ENCODE measurements at regions not wholly inside any gene's neighbourhood (a gene's known extent, or its start where the extent isn't known, plus 50 kb on each side); places are given as distances from the start of the nearest gene placed in this dataset.

DNA sequence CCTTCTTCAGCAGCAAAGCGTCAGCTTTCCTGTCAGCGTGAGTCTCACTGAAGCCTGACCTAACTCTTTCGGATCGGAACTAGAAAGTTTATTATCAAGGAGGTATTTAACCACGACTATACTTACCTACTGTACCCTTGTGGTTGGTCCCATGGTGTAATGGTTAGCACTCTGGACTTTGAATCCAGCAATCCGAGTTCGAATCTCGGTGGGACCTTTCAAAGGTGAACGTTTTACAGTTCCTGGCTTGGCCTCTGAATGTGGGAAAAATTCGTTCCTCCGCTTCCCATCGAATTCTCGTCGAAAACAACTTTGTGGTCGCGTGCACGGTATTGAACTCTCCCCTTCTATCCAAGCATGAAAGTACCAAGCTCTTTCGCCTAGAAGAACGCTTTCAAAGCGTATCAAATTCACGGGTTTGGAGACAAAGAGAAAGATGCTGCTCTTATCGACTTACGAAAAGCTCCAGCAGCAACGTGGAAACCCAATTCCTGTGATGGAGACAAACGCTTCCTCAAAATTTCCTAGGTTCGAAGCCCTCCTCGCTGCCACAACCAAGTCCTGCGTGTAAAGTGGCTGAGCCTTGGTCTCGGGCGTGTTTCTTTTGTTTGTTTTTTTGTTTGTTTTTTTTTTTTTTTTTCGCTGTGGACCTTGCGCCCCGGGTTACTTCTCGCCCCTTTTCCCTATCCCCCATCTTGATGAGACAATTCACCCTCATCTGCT is 63.7 kb downstream of the GPX5 start:
- DNase-seq (ENCODE audit: low read depth): peak; percentile 55
- no peak for TF ChIP-seq CTCF (IDR thresholded peaks at IDR 0.05; ENCODE audit: insufficient read depth, low read depth, low read length)
- H3K4me3 ChIP-seq (ENCODE audit: low read depth, low read length): peak overlapping the region; percentile 29
- ChIA-PET CTCF (interaction anchor here (1.1 to 1.3 kb wide), 2 partner anchors 17 to 20 kb away, joined by 3 to 5 read pairs; no protein-coding TSS in a partner anchor), POLR2A (interaction anchor here (0.6 kb wide), 1 partner anchor 127 kb away, joined by 5 read pairs; no protein-coding TSS in a partner anchor)
- no peaks in the 10 kb centered on the region for H3K27me3 ChIP-seq (ENCODE audit: control insufficient read depth, insufficient read depth, low read length)
- H3K36me3 ChIP-seq (ENCODE audit: control insufficient read depth, insufficient read depth, low read length): no peaks in the 10 kb centered on the region

DNA sequence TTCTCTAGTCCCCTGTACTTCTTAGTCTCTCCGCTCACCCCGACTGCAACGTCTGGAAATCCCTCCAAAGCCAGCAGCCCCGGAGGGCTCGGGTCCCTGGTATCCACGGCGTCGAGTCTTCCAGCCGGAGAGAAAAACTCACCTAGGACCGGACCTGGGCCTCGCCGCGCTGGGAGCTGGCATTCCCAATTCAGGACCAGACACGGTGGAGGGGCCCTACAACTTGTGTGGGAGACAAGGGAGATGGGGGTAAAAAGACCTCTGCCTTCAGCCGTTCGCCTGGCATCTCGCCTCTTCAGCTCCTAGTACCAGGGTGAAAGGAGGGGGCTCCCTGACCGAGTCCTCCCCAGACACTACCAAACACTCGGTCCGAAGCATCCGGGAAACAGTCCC is 64.3 kb downstream of the GPX5 start:
- DNase-seq (ENCODE audit: low read depth): no peak
- POLR2A ChIA-PET: no interaction called here
- CTCF ChIA-PET: interaction anchor here (1.1 to 1.3 kb wide), 2 partner anchors 17 to 19 kb away, joined by 3 to 5 read pairs; no protein-coding TSS in a partner anchor
- H3K27me3 ChIP-seq (ENCODE audit: control insufficient read depth, insufficient read depth, low read length): no peaks in the 10 kb centered on the region
- TF ChIP-seq CTCF (IDR thresholded peaks at IDR 0.05; ENCODE audit: insufficient read depth, low read depth, low read length): no peak
- H3K4me3 ChIP-seq (ENCODE audit: low read depth, low read length): peak overlapping the region; percentile 29
- no peaks in the 10 kb centered on the region for H3K36me3 ChIP-seq (ENCODE audit: control insufficient read depth, insufficient read depth, low read length)

DNA sequence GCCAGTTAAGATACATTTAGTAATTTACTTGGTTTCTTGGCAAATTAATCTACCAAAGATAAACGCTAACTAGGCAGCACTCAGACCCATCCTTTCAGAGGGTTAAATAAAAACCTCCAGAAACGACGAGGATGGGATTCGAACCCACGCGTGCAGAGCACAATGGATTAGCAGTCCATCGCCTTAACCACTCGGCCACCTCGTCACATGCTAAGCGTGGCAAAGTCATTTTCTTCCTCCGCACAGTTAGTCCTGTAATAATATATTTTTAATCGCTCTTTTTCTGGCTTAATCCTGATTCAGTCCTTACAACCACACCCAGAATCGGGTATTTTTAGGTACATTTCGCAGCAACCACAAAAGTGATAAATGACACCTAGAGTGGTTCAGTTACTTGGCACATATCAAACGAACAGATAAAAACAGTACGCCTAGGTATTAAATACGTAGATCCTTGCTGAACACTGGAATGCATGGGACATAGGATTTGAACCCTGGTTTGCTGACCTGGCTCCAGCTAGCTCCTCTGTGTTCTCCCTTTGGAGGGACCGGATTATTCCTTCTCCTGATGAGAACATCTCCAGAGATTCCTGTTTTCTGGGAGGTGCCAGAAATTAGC is 71.6 kb downstream of the GPX5 start:
- TF ChIP-seq CTCF (IDR thresholded peaks at IDR 0.05; ENCODE audit: insufficient read depth, low read depth, low read length): no peak
- no peaks in the 10 kb centered on the region for H3K36me3 ChIP-seq (ENCODE audit: control insufficient read depth, insufficient read depth, low read length)
- peak overlapping the region; percentile 29 for H3K4me3 ChIP-seq (ENCODE audit: low read depth, low read length)
- ChIA-PET CTCF (interaction anchor here (1.4 kb wide), 1 partner anchor 9 kb away, joined by 3 read pairs; no protein-coding TSS in a partner anchor), POLR2A (no interaction called here)
- DNase-seq (ENCODE audit: low read depth): no peak
- no peaks in the 10 kb centered on the region for H3K27me3 ChIP-seq (ENCODE audit: control insufficient read depth, insufficient read depth, low read length)

GRCh38 chr6:28597924-28598722 is 72.4 kb downstream of the GPX5 start:
- Histone ChIP-seq H3K4me3 (ENCODE audit: low read depth, low read length) (peak overlapping the region; percentile 29), H3K27me3 (ENCODE audit: control insufficient read depth, insufficient read depth, low read length) (no peaks in the 10 kb centered on the region), H3K36me3 (ENCODE audit: control insufficient read depth, insufficient read depth, low read length) (no peaks in the 10 kb centered on the region)
- no peak for TF ChIP-seq CTCF (IDR thresholded peaks at IDR 0.05; ENCODE audit: insufficient read depth, low read depth, low read length)
- CTCF ChIA-PET: interaction anchor here (1.4 to 1.5 kb wide), 2 partner anchors 8 to 16 kb away, joined by 3 to 4 read pairs; no protein-coding TSS in a partner anchor
- DNase-seq (ENCODE audit: low read depth): no peak
- POLR2A ChIA-PET: no interaction called here
